Right lung (tissue), 2 donors: ENCODE measurements at regions not wholly inside any gene's neighbourhood (a gene's known extent, or its start where the extent isn't known, plus 50 kb on each side); places are given as distances from the start of the nearest gene placed in this dataset.

Experiments
- DNase-seq, 2 donors: peaks; one replicate each; pipeline ENCODE4 v3.0.0-alpha.2; 2013

- DNase-seq: no peak
Measured at GRCh38 chr4:116872308-116872707, 213.1 kb downstream of the TRAM1L1 start.

GRCh38 chr4:116870686-116871085 is 214.7 kb downstream of the TRAM1L1 start:
- no peak for DNase-seq

GRCh38 chr4:116866106-116866505 is 219.3 kb downstream of the TRAM1L1 start:
- no peak for DNase-seq

DNA sequence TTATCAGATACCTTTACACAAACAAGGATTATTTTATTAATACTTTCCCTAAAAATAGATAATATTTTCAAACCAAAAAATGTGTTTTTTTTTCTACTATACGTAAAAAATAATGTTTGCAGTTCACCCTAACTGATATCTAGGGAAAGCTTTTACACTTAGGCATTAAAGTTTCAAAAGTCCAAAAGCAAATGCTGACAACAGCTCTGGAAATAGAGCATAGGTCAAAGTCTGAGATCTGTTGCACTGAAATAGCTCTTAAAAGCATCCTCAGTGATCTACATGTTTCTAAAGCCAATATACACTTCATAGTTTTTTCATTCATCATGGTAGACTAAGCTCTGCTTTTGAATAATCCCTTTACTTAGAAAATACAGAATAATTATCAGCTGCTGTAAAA is 222.8 kb downstream of the TRAM1L1 start:
- no peak for DNase-seq

GRCh38 chr4:116860891-116861290 is 224.5 kb downstream of the TRAM1L1 start:
- DNase-seq: no peak

DNA sequence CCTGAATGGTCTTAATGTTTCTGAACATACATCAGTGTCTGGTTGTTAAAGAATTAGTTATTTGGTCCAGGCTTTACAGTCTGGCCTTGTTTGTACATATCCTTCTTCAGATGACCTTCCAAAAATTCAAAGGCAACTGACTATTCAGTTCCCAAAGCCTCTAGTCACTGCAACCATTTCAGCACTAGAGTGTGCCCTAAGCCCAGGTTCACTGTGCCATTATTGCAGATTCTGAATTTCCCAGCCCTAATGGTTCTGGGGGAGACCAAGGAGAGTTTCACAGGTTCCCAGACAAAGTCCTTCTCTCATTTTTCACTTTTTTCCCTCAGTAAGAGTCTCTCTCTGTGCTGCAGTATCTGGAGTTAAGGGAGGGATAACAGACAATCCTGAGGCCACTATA is 235.8 kb downstream of the TRAM1L1 start:
- DNase-seq: no peak

GRCh38 chr4:116847616-116848015 is 237.8 kb downstream of the TRAM1L1 start:
- no peak for DNase-seq

GRCh38 chr4:116839826-116840225 is 245.6 kb downstream of the TRAM1L1 start:
- no peak for DNase-seq

DNA sequence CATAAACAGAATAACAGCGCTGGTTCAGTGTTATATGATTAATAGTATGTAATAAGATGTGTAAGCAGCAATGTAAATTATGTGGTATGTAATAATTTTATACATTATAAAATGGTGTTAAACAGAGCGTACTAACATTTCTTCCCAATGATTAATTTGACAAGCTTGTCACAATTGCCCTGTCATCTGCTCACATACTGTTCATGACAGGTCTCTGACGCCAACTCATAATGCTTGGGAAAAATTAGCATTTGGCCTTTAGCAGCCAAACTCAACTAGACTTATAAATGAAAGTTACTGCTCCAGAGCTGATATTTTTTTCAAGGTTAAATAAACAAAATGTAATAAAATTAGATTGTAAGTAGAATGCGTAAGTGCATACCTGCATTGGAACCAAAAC is 246.8 kb downstream of the TRAM1L1 start:
- no peak for DNase-seq

GRCh38 chr4:116829187-116829586 is 256.2 kb downstream of the TRAM1L1 start:
- DNase-seq: no peak

DNA sequence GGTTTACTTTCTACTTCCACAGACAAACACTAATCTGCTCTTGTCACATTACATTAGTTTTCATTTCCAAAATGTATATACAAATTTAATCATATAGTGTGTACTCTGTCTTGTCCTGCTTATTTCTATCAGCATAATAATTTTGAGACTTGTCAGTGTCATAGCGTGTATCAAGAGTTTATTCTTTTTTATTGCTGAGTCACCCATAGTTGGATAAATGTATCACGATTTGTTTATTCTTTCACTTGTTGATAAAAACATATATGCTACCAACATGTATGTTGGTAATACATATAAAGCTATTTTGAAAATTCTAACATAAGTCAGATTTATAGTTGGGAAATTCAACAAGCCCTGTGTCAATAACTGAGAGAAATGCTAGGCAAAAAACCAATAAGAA is 261.2 kb downstream of the TRAM1L1 start:
- DNase-seq: no peak

GRCh38 chr4:116811730-116812129 is 273.6 kb downstream of the TRAM1L1 start:
- DNase-seq: no peak

GRCh38 chr4:116796022-116796421 is 289.4 kb downstream of the TRAM1L1 start:
- no peak for DNase-seq

DNA sequence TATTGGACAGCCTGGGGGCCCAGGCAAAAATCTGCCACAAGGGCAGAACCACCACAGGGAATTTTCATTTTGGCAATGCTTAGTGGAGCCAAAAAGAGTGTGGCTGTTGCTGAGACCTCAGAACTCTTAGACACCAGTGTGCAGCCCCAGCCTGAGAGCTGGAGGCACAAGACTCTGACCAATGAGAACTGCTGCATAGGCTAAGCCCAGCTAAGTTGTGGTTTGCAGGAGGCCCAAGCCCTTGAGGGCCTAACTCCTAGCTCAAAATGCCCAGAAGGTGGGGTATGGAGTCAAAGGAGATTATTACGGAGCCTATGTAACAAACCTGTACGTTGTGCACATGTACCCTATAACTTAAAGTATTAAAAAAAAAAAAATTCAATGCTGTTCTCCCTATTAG is 296.7 kb downstream of the TRAM1L1 start:
- DNase-seq: no peak

GRCh38 chr4:116755051-116755450 is 330.3 kb downstream of the TRAM1L1 start:
- DNase-seq: no peak

- DNase-seq: no peak
Measured at GRCh38 chr4:116752027-116752426, 333.3 kb downstream of the TRAM1L1 start.

GRCh38 chr4:116736756-116737155 is 348.6 kb downstream of the TRAM1L1 start:
- DNase-seq: no peak

DNA sequence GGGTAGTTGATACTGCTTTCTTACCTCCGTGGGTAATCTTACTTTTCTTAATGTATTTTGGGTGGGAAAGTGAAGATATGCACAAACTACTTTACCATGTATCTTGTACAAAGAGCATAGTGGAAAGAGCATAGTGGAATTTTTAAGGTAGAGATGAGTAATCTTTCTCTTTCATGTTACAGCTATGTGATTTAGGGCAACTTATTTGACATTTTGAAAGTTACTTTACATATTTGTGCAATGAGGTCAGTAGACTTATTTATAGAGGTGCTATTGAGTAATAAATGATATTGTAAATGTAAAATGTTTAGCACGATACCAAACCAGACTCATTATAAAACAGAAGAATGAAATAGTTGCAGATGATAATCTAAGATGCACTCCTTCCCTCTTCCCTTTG is 351.2 kb downstream of the TRAM1L1 start:
- no peak for DNase-seq

- DNase-seq: no peak
Measured at GRCh38 chr4:116733370-116733769, 352.0 kb downstream of the TRAM1L1 start.

DNA sequence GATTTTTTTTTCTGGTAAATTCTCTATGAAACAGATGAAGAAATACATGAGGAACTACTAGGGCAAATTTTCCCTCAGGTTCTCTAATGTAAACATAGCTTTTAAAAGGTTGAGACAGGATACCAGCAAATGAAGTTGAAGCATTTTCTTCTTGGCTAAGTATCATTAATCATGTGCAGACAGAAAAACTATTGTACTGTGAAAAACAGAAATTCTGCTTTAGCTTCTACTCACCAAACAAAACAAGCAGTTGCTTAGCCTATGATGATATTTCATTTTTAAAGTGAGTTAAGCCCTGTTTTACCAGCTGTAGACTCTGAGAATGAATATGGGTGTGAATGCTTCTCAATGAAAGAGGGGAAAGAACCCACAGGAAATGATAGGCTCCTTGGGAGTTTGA is 358.9 kb downstream of the TRAM1L1 start:
- DNase-seq: no peak

DNA sequence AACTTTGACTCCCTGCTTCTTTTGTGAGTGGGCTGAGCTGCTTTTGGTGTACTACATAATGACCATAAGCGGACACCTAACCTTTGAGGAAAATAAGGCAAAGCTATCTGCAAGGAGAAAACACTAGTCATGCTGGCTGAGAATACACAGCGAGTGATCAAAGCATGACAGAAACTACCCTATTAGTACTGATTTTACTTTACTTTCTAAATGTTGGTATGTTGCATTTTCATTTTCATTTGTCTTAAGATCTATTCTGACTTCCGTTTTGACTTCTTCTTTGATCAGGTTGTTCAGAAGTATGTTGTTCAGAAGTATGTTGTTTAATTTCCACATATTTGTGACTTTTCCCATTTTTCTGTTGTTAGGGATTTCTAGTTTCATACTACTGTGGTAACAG is 361.1 kb downstream of the TRAM1L1 start:
- DNase-seq: no peak

GRCh38 chr4:116705466-116705865 is 379.9 kb downstream of the TRAM1L1 start:
- no peak for DNase-seq

- DNase-seq: no peak
Measured at GRCh38 chr4:116702949-116703348, 382.4 kb downstream of the TRAM1L1 start.

DNA sequence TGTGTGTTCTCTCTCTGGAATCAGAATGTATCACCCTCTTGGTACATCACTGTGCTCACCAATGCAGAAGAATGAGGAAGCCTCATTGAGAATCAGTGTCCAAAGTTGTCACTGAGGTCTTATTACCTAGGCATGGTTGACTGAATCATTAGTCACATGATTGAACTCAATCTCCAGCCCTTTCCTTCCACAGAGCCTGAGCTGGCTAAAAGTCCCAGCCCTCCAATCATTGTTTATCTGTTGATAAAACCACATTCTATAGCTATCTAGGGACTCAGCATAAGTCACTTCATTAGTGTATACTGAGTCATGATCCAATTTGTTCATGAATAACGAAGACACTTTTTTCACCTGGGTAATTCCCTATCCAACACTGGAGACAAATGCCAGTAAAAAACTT is 396.8 kb downstream of the TRAM1L1 start:
- DNase-seq: no peak

DNA sequence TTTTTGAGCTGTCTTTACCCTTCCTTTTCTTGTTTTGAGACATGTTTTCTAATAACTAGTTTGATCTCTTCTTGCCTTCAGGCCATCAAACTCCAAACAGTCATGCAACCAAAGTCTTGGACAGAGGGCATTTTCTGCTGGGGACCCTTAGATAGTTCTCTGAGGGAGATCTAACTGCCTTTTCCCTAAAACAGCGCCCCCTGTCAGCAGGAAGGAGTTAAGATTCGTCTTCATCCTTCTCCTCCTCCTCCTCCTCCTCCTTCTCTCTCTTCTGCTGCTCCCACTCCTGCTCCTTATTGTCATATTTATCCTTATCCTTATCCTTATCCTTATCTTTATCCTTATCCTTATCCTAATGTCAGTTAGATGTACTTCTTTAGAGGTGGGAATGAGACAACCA is 417.2 kb downstream of the TRAM1L1 start:
- no peak for DNase-seq
